SU-DHL-6 (cell line): ENCODE measurements at regions not wholly inside any gene's neighbourhood (a gene's known extent, or its start where the extent isn't known, plus 50 kb on each side); places are given as distances from the start of the nearest gene placed in this dataset.

Source experiments
- EZH2phosphoT487 ChIP-seq: fragments of 200-600 bp; sonication (generic), shearing (Covaris generic); conservative IDR thresholded peaks from 2 replicates; pipeline ENCODE4 v1.6.1; 2018; ENCODE audit warnings: mild to moderate bottlenecking, antibody characterized with exemption, low read length, moderate library complexity, mixed read lengths
- TF ChIP-seq, protein P1 (sequence below): fragments of 200-600 bp; sonication (generic); IDR thresholded peaks from one replicate; pipeline ENCODE4 v1.5.1; 2017; ENCODE audit warnings: antibody characterized with exemption, mild to moderate bottlenecking, low read length, moderate library complexity; ENCODE audit not compliant: insufficient read depth, poor library complexity, severe bottlenecking

DNA sequence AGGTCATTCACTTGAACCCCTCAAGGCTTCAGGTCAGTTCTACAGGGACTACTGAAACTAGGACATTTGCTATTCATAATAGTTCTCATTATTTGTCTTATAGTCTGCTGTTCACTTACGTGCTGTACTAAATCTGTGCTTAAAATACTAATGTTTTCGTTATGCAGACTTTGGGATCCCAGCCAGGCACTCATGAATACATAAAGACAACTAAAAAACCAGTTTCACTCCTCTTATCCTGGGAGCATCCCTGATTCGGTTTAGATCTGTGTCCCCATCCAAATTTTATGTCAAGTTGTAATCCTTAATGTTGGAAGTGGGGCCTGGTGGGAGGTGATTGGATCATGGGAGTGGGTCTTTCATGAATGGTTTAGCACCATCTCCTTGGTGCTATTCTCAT, 1291.8 kb downstream of the CDH11 start:
- TF ChIP-seq, protein P1, sequence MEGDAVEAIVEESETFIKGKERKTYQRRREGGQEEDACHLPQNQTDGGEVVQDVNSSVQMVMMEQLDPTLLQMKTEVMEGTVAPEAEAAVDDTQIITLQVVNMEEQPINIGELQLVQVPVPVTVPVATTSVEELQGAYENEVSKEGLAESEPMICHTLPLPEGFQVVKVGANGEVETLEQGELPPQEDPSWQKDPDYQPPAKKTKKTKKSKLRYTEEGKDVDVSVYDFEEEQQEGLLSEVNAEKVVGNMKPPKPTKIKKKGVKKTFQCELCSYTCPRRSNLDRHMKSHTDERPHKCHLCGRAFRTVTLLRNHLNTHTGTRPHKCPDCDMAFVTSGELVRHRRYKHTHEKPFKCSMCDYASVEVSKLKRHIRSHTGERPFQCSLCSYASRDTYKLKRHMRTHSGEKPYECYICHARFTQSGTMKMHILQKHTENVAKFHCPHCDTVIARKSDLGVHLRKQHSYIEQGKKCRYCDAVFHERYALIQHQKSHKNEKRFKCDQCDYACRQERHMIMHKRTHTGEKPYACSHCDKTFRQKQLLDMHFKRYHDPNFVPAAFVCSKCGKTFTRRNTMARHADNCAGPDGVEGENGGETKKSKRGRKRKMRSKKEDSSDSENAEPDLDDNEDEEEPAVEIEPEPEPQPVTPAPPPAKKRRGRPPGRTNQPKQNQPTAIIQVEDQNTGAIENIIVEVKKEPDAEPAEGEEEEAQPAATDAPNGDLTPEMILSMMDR = no peak
- TF ChIP-seq EZH2phosphoT487 = no peak
